Fibroblast of skin of scalp (primary cell): ENCODE measurements at regions not wholly inside any gene's neighbourhood (a gene's known extent, or its start where the extent isn't known, plus 50 kb on each side); places are given as distances from the start of the nearest gene placed in this dataset.

ENCODE experiments used
- DNase-seq: peaks from one replicate; pipeline ENCODE4 v3.0.0-alpha.2; 2013

GRCh38 chr13:83589814-83590213 is 292.5 kb downstream of the SLITRK1 start:
- no peak for DNase-seq

- DNase-seq = no peak
Measured at GRCh38 chr13:83577183-83577582, 305.1 kb downstream of the SLITRK1 start.

- no peak for DNase-seq
Measured at GRCh38 chr13:83568019-83568418, 314.3 kb downstream of the SLITRK1 start.

- DNase-seq = no peak
Measured at GRCh38 chr13:83563499-83563898, 318.8 kb downstream of the SLITRK1 start.

GRCh38 chr13:83557845-83558244 is 324.4 kb downstream of the SLITRK1 start:
- DNase-seq = no peak

GRCh38 chr13:83549671-83550070 is 332.6 kb downstream of the SLITRK1 start:
- no peak for DNase-seq

GRCh38 chr13:83547043-83547442 is 335.2 kb downstream of the SLITRK1 start:
- DNase-seq = no peak

GRCh38 chr13:83546476-83546875 is 335.8 kb downstream of the SLITRK1 start:
- DNase-seq = peak; percentile 11

- no peak for DNase-seq
Measured at GRCh38 chr13:83538636-83539035, 343.6 kb downstream of the SLITRK1 start.

- no peak for DNase-seq
Measured at GRCh38 chr13:83536941-83537340, 345.3 kb downstream of the SLITRK1 start.

GRCh38 chr13:83536153-83536552 is 346.1 kb downstream of the SLITRK1 start:
- no peak for DNase-seq

- no peak for DNase-seq
Measured at GRCh38 chr13:83532809-83533208, 349.5 kb downstream of the SLITRK1 start.

- DNase-seq = no peak
Measured at GRCh38 chr13:83531022-83531421, 351.3 kb downstream of the SLITRK1 start.

GRCh38 chr13:83516781-83517180 is 365.5 kb downstream of the SLITRK1 start:
- no peak for DNase-seq

GRCh38 chr13:83515268-83516015 is 366.8 kb downstream of the SLITRK1 start:
- DNase-seq = peak; percentile 36

- DNase-seq = no peak
Measured at GRCh38 chr13:83508771-83509301, 373.4 kb downstream of the SLITRK1 start.

- peak; percentile 87 for DNase-seq
Measured at GRCh38 chr13:83503424-83503823, 378.9 kb downstream of the SLITRK1 start.

GRCh38 chr13:83499286-83499685 is 383.0 kb downstream of the SLITRK1 start:
- DNase-seq = peak; percentile 16

- DNase-seq = peak; percentile 55
Measured at GRCh38 chr13:83498481-83499190, 383.6 kb downstream of the SLITRK1 start.

GRCh38 chr13:83498045-83498444 is 384.2 kb downstream of the SLITRK1 start:
- no peak for DNase-seq

GRCh38 chr13:83496501-83496900 is 385.8 kb downstream of the SLITRK1 start:
- DNase-seq = no peak

- DNase-seq = no peak
Measured at GRCh38 chr13:83485101-83485500, 397.2 kb downstream of the SLITRK1 start.

GRCh38 chr13:83471011-83471410 is 411.3 kb downstream of the SLITRK1 start:
- no peak for DNase-seq
